ENCODE measurements at regions not wholly inside any gene's neighbourhood (a gene's known extent, or its start where the extent isn't known, plus 50 kb on each side); places are given as distances from the start of the nearest gene placed in this dataset.

GRCh38 chr18:10114717-10115463 is 201.1 kb downstream of the VAPA start:
- Histone ChIP-seq H3K4me1 (no peaks in the 10 kb centered on the region), H3K36me3 (no peaks in the 10 kb centered on the region), H3K27me3 (no peaks in the 10 kb centered on the region), H3K9me3 (no peaks in the 10 kb centered on the region), H3K4me3 (no peak overlapping the region), H3K27ac (no peak overlapping the region)
- intact Hi-C loops (cut with DNase I; ENCODE audit: low total_unique reads): no loop called here
- no peak for DNase-seq (ENCODE audit: low spot score in 2 of 2)
- TF ChIP-seq POLR2A (IDR thresholded peaks at IDR 0.05) (no peak), CTCF (IDR thresholded peaks at IDR 0.05) (no peak), POLR2AphosphoS5 (IDR thresholded peaks at IDR 0.05) (no peak)

- Histone ChIP-seq H3K4me1 (no peaks in the 10 kb centered on the region), H3K4me3 (no peak overlapping the region), H3K27me3 (no peaks in the 10 kb centered on the region), H3K9me3 (no peaks in the 10 kb centered on the region), H3K27ac (no peak overlapping the region), H3K36me3 (no peaks in the 10 kb centered on the region)
- DNase-seq (ENCODE audit: low spot score in 2 of 2): no peak
- intact Hi-C loops (cut with DNase I; ENCODE audit: low total_unique reads): no loop called here
- TF ChIP-seq CTCF (IDR thresholded peaks at IDR 0.05) (no peak), POLR2A (IDR thresholded peaks at IDR 0.05) (no peak), POLR2AphosphoS5 (IDR thresholded peaks at IDR 0.05) (no peak)
Measured at GRCh38 chr18:10116574-10116973, 202.8 kb downstream of the VAPA start.

GRCh38 chr18:10119528-10119927 is 205.7 kb downstream of the VAPA start:
- Histone ChIP-seq H3K4me1 (no peaks in the 10 kb centered on the region), H3K36me3 (no peaks in the 10 kb centered on the region), H3K4me3 (no peak overlapping the region), H3K9me3 (no peaks in the 10 kb centered on the region), H3K27me3 (no peaks in the 10 kb centered on the region), H3K27ac (no peak overlapping the region)
- TF ChIP-seq CTCF (IDR thresholded peaks at IDR 0.05) (no peak), POLR2AphosphoS5 (IDR thresholded peaks at IDR 0.05) (no peak), POLR2A (IDR thresholded peaks at IDR 0.05) (no peak)
- DNase-seq (ENCODE audit: low spot score in 2 of 2): no peak
- intact Hi-C loops (cut with DNase I; ENCODE audit: low total_unique reads): no loop called here

GRCh38 chr18:10119991-10120390 is 206.2 kb downstream of the VAPA start:
- intact Hi-C loops (cut with DNase I; ENCODE audit: low total_unique reads): no loop called here
- Histone ChIP-seq H3K36me3 (no peaks in the 10 kb centered on the region), H3K9me3 (no peaks in the 10 kb centered on the region), H3K4me1 (no peaks in the 10 kb centered on the region), H3K27me3 (no peaks in the 10 kb centered on the region), H3K4me3 (no peak overlapping the region), H3K27ac (no peak overlapping the region)
- no peak for TF ChIP-seq POLR2AphosphoS5 (IDR thresholded peaks at IDR 0.05)
- TF ChIP-seq POLR2A (IDR thresholded peaks at IDR 0.05): no peak
- TF ChIP-seq CTCF (IDR thresholded peaks at IDR 0.05): no peak
- no peak for DNase-seq (ENCODE audit: low spot score in 2 of 2)

GRCh38 chr18:10120622-10121021 is 206.8 kb downstream of the VAPA start:
- H3K27ac ChIP-seq: no peak overlapping the region
- DNase-seq (ENCODE audit: low spot score in 2 of 2): no peak
- no peaks in the 10 kb centered on the region for H3K36me3 ChIP-seq
- H3K9me3 ChIP-seq: no peaks in the 10 kb centered on the region
- H3K27me3 ChIP-seq: no peaks in the 10 kb centered on the region
- intact Hi-C loops (cut with DNase I; ENCODE audit: low total_unique reads): no loop called here
- H3K4me1 ChIP-seq: no peaks in the 10 kb centered on the region
- TF ChIP-seq POLR2A (IDR thresholded peaks at IDR 0.05) (no peak), POLR2AphosphoS5 (IDR thresholded peaks at IDR 0.05) (no peak), CTCF (IDR thresholded peaks at IDR 0.05) (no peak)
- no peak overlapping the region for H3K4me3 ChIP-seq

Measured in breast epithelium (tissue), 4 donors.